Immature natural killer cell (primary cell): ENCODE measurements at regions not wholly inside any gene's neighbourhood (a gene's known extent, or its start where the extent isn't known, plus 50 kb on each side); places are given as distances from the start of the nearest gene placed in this dataset.
"Not testable (repeated sequence)": the region's sequence is repeated elsewhere in the genome, so short reads cannot be mapped to it uniquely, and the experiment has no call there.

Experiments used
- DNase-seq, 3 donors: peaks; one replicate each; pipeline ENCODE4 v3.0.0; 2022; ENCODE audit warnings: mixed read lengths in 1 of 3
- H3K27ac Mint-ChIP-seq, 6 donors: one replicate each; pipeline ENCODE4 v1.8.0; 2020; ENCODE audit warnings: mixed read lengths in 6 of 6, mild to moderate bottlenecking in 5 of 6, inconsistent platforms in 4 of 6, moderate library complexity in 3 of 6
- H3K27me3 Mint-ChIP-seq, 3 donors: one replicate each; pipeline ENCODE4 v1.8.0; 2020 to 2021; ENCODE audit warnings: low read depth in 3 of 3, mild to moderate bottlenecking in 3 of 3, mixed read lengths in 3 of 3, moderate library complexity in 3 of 3, inconsistent platforms in 1 of 3
- H3K36me3 Mint-ChIP-seq, 3 donors: one replicate each; pipeline ENCODE4 v1.8.0; 2020; ENCODE audit warnings: mixed read lengths in 3 of 3, inconsistent platforms in 2 of 3, mild to moderate bottlenecking in 2 of 3
- H3K4me1 Mint-ChIP-seq, 2 donors: one replicate each; pipeline ENCODE4 v1.8.0; 2020; ENCODE audit warnings: inconsistent platforms in 2 of 2, mild to moderate bottlenecking in 2 of 2, mixed read lengths in 2 of 2, moderate library complexity in 1 of 2
- H3K4me3 Mint-ChIP-seq, 5 donors: one replicate each; pipeline ENCODE4 v1.8.0; 2020; ENCODE audit warnings: mild to moderate bottlenecking in 5 of 5, mixed read lengths in 5 of 5, inconsistent platforms in 3 of 5, moderate library complexity in 3 of 5
- H3K9me3 Mint-ChIP-seq, 6 donors: one replicate each; pipeline ENCODE4 v1.8.0; 2020; ENCODE audit warnings: mild to moderate bottlenecking in 6 of 6, mixed read lengths in 6 of 6, inconsistent platforms in 4 of 6, moderate library complexity in 3 of 6

DNA sequence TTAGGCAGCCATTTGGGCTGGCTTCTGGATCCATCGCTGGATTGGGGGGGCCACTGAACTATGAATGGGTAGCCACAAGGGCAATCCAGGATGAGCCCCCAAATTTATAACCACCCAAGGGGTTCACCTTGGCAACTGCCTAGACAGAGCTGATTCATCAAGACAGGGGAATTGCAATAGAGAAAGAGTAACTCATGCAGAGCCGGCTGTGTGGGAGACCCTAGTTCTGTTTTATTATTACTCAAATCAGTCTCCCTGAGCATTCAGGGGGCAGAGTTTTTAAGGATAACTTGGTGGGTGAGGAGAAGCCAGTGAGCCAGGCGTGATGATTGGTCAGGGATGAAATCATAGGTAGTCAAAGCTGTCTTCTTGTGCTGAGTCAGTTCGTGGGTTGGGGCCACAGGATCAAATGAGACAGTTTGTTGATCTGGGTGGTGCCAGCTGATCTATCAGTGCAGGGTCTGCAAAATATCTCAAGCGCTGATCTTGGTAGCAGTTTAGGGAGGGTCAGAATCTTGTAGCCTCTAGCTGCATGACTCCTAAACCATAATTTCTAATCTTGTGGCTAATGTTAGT, 57.9 kb downstream of the DNAJB9 start:
- DNase-seq: no peak
- H3K4me3 Mint-ChIP-seq: no peak overlapping the region
- H3K9me3 Mint-ChIP-seq: no peaks in the 10 kb centered on the region
- H3K36me3 Mint-ChIP-seq: no peaks in the 10 kb centered on the region
- no peaks in the 10 kb centered on the region for H3K4me1 Mint-ChIP-seq
- H3K27ac Mint-ChIP-seq: no peak overlapping the region
- H3K27me3 Mint-ChIP-seq: peaks cover 0 to 7% (median 4%) of the 10 kb centered on the region in 3 donors

DNA sequence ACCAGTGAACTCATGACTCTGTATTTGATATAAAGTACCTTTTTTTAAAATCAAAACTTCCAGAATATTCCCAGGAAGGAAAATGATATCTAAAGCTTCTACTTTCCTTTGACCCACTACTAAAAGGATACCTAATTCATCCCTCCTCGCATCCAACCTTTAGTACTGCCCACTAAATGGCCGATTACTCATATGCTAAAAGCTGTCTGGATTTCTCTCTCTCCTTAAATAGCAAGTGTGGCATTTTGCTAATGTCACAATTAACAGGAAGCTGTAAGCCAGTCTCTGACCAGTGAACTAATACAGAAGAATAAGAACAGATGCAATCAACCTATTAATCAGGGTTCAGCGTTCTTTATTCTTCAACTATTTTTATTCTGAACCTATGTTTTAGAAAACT, 59.0 kb downstream of the DNAJB9 start:
- no peak overlapping the region for H3K4me3 Mint-ChIP-seq
- H3K4me1 Mint-ChIP-seq: no peaks in the 10 kb centered on the region
- H3K36me3 Mint-ChIP-seq: no peaks in the 10 kb centered on the region
- H3K27ac Mint-ChIP-seq: no peak overlapping the region
- H3K9me3 Mint-ChIP-seq: no peaks in the 10 kb centered on the region
- DNase-seq: no peak
- peaks cover 0 to 7% (median 4%) of the 10 kb centered on the region in 3 donors for H3K27me3 Mint-ChIP-seq

DNA sequence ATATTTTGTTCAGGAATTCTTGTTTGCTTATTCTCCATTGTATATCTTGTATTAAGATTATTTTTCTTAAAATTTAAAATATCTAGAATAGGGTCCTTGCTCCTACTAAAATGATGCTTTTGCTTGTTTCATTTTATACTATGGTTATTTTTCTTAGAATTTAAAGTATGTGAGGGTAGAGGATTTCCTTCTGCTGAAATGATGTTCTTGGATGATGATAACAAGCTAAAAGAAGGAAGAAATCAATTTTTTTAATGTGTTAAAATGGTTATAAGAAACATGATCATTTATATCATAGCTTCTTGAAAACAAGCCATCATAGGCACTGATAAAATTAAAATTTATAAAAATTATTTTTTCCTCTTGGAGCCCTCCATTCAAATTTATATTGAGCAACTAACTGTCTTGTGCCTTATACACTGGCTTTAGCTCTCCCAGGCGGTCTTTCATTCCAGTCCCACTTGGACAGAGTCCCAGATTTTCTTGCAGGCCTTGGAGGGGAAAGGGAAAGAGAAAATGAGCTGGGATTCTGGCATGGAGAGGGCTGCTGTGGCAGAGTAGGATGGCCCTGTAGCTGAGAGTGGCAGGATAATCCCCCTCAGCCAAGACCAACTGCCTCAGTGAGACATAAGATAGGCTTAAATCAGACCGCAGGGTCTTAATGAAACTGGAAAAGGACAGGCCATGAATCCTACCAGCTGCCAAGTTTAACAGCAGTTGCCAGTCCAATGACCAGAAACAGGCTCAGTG, 60.2 kb downstream of the DNAJB9 start:
- Mint-ChIP-seq H3K36me3 (no peaks in the 10 kb centered on the region), H3K27ac (no peak overlapping the region), H3K27me3 (peaks cover 0 to 7% (median 4%) of the 10 kb centered on the region in 3 donors), H3K4me1 (no peaks in the 10 kb centered on the region), H3K9me3 (no peaks in the 10 kb centered on the region), H3K4me3 (no peak overlapping the region)
- DNase-seq: no peak

DNA sequence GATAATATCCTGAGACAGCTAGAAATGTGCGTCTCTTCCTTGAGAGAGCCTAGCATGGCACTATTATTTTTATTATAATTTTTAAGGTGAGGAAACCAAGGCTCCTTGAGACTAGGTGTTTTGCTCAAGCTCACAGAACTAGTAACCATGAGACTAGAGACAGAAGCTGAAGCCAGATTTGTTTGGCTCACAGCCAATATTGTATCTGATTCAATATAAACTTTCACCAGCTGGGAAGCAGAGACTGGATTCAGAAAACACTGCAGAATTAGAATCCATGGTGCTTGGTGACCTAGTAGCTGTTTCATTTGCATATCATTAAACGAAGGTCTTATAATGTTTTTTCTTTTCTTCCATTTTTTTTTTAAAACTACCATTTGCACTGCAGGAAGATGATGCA, 64.4 kb downstream of the DNAJB9 start:
- Mint-ChIP-seq H3K27me3 (peaks cover 1 to 7% (median 2%) of the 10 kb centered on the region in 3 donors), H3K4me1 (no peaks in the 10 kb centered on the region), H3K4me3 (no peak overlapping the region), H3K9me3 (no peaks in the 10 kb centered on the region), H3K27ac (no peak overlapping the region), H3K36me3 (no peaks in the 10 kb centered on the region)
- no peak for DNase-seq

GRCh38 chr7:108634535-108634934, 64.9 kb downstream of the DNAJB9 start:
- no peak for DNase-seq
- Mint-ChIP-seq H3K27me3 (peaks cover 1 to 7% (median 2%) of the 10 kb centered on the region in 3 donors), H3K4me1 (no peaks in the 10 kb centered on the region), H3K36me3 (no peaks in the 10 kb centered on the region), H3K4me3 (no peak overlapping the region), H3K27ac (no peak overlapping the region), H3K9me3 (no peaks in the 10 kb centered on the region)

GRCh38 chr7:108637049-108637621, 67.5 kb downstream of the DNAJB9 start:
- no peak overlapping the region for H3K27ac Mint-ChIP-seq
- no peaks in the 10 kb centered on the region for H3K4me1 Mint-ChIP-seq
- H3K36me3 Mint-ChIP-seq: no peaks in the 10 kb centered on the region
- H3K4me3 Mint-ChIP-seq: no peak overlapping the region
- peaks cover 1 to 7% (median 2%) of the 10 kb centered on the region in 3 donors for H3K27me3 Mint-ChIP-seq
- H3K9me3 Mint-ChIP-seq: peaks cover 0 to 2% (median 0%) of the 10 kb centered on the region in 6 donors
- no peak for DNase-seq

DNA sequence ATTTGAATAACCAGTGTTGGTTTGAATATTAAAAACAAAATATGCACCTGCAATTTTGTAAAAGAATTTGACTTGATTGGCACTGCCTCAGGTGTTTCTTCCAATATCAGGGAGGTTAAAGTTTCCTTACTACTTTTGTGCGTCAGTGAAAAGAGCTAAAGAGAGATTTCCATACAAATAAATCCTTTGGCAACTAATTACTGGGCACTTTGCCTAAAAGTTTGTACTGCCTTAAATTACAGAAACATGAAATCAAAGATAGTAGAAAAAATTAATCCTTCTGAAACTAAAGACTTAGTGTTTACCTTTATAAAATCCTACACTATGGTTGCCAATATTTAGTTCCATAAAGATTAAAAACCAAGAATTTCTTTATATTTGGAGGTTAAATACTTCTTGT, 72.5 kb downstream of the DNAJB9 start:
- H3K36me3 Mint-ChIP-seq: no peaks in the 10 kb centered on the region
- peaks cover 0 to 2% (median 0%) of the 10 kb centered on the region in 6 donors for H3K9me3 Mint-ChIP-seq

DNA sequence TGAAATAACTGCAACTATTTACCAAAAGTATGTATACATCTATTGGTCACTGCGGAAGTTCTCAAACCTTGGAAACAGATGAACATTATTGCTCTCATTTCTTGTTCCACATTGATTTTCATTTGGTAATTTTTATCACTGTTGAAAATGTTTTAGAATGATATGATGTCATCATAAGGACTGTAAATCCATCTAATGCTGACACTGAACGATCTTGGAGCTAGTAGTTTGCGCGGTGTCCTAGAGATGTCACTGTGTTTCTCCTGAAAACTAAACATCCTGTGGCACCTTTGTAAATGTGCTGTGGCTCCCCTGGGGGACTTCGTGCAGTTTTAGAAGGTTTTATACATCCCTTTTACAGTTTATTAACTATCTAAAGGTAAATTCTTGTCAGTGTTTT, 73.5 kb downstream of the DNAJB9 start:
- Mint-ChIP-seq H3K4me1 (no peaks in the 10 kb centered on the region), H3K27ac (no peak overlapping the region), H3K27me3 (peaks cover 1 to 6% (median 2%) of the 10 kb centered on the region in 3 donors), H3K36me3 (no peaks in the 10 kb centered on the region), H3K4me3 (no peak overlapping the region), H3K9me3 (peaks cover 0 to 2% (median 0%) of the 10 kb centered on the region in 6 donors)
- DNase-seq: no peak

More for the DNA sequence above, 72.5 kb downstream of the DNAJB9 start:
- Mint-ChIP-seq H3K27ac (no peak overlapping the region), H3K4me3 (no peak overlapping the region), H3K4me1 (no peaks in the 10 kb centered on the region), H3K27me3 (peaks cover 1 to 6% (median 2%) of the 10 kb centered on the region in 3 donors)
- no peak for DNase-seq

DNA sequence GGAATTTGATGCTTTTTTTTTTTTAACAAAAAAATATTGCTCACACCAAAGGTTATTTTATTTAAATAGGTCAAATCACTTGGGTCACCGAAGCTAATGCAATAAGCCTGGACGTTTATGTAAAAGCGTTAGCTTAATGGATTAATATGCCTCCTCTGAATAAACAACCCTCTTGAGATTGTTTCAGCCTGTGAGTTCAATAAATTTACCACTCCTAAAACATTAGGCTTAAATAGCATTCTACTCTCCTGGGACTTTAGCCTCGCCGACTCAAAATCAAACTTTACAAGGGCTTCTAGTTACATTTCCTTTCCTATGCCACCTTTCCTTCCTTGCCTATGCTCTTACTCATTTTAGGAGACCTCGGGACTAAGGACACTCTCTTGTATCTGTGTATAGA, 79.3 kb downstream of the DNAJB9 start:
- peaks cover 0 to 2% (median 0%) of the 10 kb centered on the region in 6 donors for H3K9me3 Mint-ChIP-seq
- H3K27me3 Mint-ChIP-seq: peaks cover 0 to 1% (median 0%) of the 10 kb centered on the region in 3 donors
- H3K36me3 Mint-ChIP-seq: no peaks in the 10 kb centered on the region
- H3K4me3 Mint-ChIP-seq: no peak overlapping the region
- no peak overlapping the region for H3K27ac Mint-ChIP-seq
- no peak for DNase-seq
- H3K4me1 Mint-ChIP-seq: no peaks in the 10 kb centered on the region

- H3K36me3 Mint-ChIP-seq: no peaks in the 10 kb centered on the region
- H3K4me1 Mint-ChIP-seq: no peaks in the 10 kb centered on the region
- no peak overlapping the region for H3K4me3 Mint-ChIP-seq
- H3K27ac Mint-ChIP-seq: no peak overlapping the region
- H3K27me3 Mint-ChIP-seq: no peaks in the 10 kb centered on the region
- DNase-seq: no peak
- peaks cover 0 to 2% (median 0%) of the 10 kb centered on the region in 6 donors for H3K9me3 Mint-ChIP-seq
These were observed 80.8 kb downstream of the DNAJB9 start for GRCh38 chr7:108650467-108650866.

DNA sequence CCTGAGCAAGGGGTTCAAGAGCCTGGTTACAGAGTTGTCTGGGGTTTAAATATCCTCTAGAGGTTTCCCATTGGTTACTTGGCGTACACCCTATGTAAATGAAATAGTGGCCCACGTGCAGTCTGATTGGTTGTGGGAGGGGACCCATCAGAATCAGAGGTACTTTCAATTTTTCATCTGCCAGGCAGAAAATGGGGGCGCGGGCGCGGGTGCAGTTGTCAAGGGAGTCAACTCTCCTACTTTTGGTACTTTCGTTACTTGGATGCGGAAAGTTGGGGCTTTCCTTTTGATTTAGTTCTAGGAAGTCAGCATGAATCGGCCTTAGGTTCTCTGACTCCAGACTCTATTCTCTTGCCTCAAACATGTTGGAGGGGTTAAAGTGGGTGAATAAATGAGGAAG, 83.2 kb downstream of the DNAJB9 start:
- Mint-ChIP-seq H3K36me3 (no peaks in the 10 kb centered on the region), H3K4me1 (no peaks in the 10 kb centered on the region), H3K9me3 (peaks cover 0 to 4% (median 0%) of the 10 kb centered on the region in 6 donors), H3K27ac (no peak overlapping the region), H3K4me3 (no peak overlapping the region), H3K27me3 (no peaks in the 10 kb centered on the region)
- DNase-seq: no peak

- Mint-ChIP-seq H3K36me3 (no peaks in the 10 kb centered on the region), H3K4me3 (no peak overlapping the region)
These were observed 83.9 kb downstream of the DNAJB9 start for GRCh38 chr7:108653526-108653925.

DNA sequence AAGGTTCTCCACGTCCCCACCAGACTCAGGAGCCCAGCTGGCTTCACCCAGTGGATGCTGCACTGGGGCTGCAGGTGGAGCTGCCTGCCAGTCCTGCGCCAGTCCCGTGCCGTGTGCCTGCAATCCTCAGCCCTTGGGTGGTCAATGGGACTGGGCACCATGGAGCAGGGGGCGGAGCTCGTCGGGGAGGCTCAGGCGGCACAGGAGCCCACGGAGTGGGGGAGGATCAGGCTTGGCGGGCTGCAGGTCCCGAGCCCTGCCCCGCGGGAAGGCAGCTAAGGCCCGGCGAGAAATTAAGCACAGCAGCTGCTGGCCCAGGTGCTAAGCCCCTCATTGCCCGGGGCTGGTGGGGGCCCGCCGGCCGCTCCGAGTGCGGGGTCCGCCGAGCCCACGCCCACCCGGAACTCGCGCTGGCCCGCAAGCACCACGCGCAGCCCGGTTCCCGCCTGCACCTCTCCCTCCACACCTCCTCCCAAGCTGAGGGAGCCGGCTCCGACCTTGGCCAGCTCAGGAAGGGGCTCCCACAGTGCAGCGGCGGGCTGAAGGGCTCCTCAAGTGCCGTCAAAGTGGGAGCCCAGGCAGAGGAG, 87.6 kb downstream of the DNAJB9 start:
- H3K4me1 Mint-ChIP-seq, H3K27ac Mint-ChIP-seq, H3K36me3 Mint-ChIP-seq, H3K9me3 Mint-ChIP-seq, H3K4me3 Mint-ChIP-seq, DNase-seq, H3K27me3 Mint-ChIP-seq: not testable (repeated sequence)

More at GRCh38 chr7:108653526-108653925, 83.9 kb downstream of the DNAJB9 start:
- Mint-ChIP-seq H3K9me3 (peaks cover 0 to 4% (median 0%) of the 10 kb centered on the region in 6 donors), H3K4me1 (no peaks in the 10 kb centered on the region), H3K27me3 (no peaks in the 10 kb centered on the region), H3K27ac (no peak overlapping the region)
- DNase-seq: no peak

- no peaks in the 10 kb centered on the region for H3K4me1 Mint-ChIP-seq
- peaks cover 0 to 4% (median 0%) of the 10 kb centered on the region in 6 donors for H3K9me3 Mint-ChIP-seq
- no peak overlapping the region for H3K27ac Mint-ChIP-seq
- H3K36me3 Mint-ChIP-seq: no peaks in the 10 kb centered on the region
- H3K4me3 Mint-ChIP-seq: no peak overlapping the region
- no peak for DNase-seq
- H3K27me3 Mint-ChIP-seq: peaks cover 0 to 2% (median 1%) of the 10 kb centered on the region in 3 donors
These were observed 89.6 kb downstream of the DNAJB9 start for GRCh38 chr7:108659261-108659660.
